ENCODE measurements at regions not wholly inside any gene's neighbourhood (a gene's known extent, or its start where the extent isn't known, plus 50 kb on each side); places are given as distances from the start of the nearest gene placed in this dataset.

- TF ChIP-seq CTCF (optimal IDR thresholded peaks at IDR 0.05 in 1 of 3, IDR thresholded peaks at IDR 0.05 in 1 of 3, conservative IDR thresholded peaks at IDR 0.05 in 1 of 3; ENCODE audit: extremely low read depth in 1 of 3, insufficient read depth in 2 of 3, low read length in 3 of 3) (no peak), EZH2 (IDR thresholded peaks at IDR 0.05; ENCODE audit: low read length) (no peak)
Measured at GRCh38 chr2:160910681-160911080, 249.5 kb upstream of the TANK start.

Measured in keratinocyte (primary cell).